C4-2B (cell line): ENCODE measurements at regions not wholly inside any gene's neighbourhood (a gene's known extent, or its start where the extent isn't known, plus 50 kb on each side); places are given as distances from the start of the nearest gene placed in this dataset.
"Not testable (repeated sequence)": the region's sequence is repeated elsewhere in the genome, so short reads cannot be mapped to it uniquely, and the experiment has no call there.

ENCODE experiments used
- H3K27ac ChIP-seq: fragments of 450-650 bp; 2 replicates; pipeline ENCODE4 v1.5.1; 2017
- ZFX ChIP-seq: fragments of 450-650 bp; IDR thresholded peaks from 2 replicates; pipeline ENCODE4 v1.6.1; 2017
- TF ChIP-seq, protein P1 (sequence below): fragments of 450-650 bp; conservative IDR thresholded peaks from 2 replicates; pipeline ENCODE4 v1.5.1; 2017; ENCODE audit warnings: mild to moderate bottlenecking

DNA sequence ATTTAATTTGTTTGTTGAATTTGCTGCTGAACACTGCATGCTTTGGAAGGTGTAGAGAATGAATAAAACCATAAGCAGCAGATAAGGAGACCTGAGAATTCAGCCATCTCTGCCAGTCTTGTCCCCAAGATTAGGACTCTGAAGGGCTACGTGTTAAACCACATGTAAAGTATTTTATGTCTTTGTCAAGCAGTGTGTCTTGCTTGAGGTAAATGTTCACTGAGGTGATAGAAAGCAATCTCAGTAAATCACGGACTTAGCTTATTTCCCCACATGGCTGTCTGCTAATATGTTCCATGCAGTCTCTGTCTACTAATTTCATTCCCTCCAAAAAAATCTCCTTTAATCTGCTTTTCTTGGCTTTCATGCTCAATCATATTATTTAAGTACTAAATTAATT is 467.1 kb downstream of the RAP2B start:
- no peak overlapping the region for H3K27ac ChIP-seq
- TF ChIP-seq ZFX, result no peak
- TF ChIP-seq, protein P1, sequence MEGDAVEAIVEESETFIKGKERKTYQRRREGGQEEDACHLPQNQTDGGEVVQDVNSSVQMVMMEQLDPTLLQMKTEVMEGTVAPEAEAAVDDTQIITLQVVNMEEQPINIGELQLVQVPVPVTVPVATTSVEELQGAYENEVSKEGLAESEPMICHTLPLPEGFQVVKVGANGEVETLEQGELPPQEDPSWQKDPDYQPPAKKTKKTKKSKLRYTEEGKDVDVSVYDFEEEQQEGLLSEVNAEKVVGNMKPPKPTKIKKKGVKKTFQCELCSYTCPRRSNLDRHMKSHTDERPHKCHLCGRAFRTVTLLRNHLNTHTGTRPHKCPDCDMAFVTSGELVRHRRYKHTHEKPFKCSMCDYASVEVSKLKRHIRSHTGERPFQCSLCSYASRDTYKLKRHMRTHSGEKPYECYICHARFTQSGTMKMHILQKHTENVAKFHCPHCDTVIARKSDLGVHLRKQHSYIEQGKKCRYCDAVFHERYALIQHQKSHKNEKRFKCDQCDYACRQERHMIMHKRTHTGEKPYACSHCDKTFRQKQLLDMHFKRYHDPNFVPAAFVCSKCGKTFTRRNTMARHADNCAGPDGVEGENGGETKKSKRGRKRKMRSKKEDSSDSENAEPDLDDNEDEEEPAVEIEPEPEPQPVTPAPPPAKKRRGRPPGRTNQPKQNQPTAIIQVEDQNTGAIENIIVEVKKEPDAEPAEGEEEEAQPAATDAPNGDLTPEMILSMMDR, result no peak

DNA sequence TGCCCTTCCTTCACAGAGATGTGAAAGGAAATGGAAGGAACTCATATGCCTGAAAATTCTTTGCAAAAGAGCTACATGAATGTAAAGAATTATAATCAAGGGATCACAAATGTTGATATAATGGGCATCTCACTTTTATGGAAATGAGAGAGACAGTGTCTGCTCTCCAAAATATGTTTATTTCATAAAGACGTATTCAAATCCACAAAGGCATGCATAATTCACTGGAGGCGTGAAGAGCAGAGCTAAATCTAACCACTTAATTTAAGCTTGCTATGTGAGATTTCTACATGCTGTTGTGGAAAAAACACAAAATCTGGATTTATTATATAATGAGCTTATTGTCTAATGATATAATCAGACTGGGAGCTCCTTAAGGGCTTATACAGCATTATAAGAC is 469.1 kb downstream of the RAP2B start:
- no peak overlapping the region for H3K27ac ChIP-seq
- TF ChIP-seq ZFX, result no peak
- TF ChIP-seq, protein P1, result no peak

DNA sequence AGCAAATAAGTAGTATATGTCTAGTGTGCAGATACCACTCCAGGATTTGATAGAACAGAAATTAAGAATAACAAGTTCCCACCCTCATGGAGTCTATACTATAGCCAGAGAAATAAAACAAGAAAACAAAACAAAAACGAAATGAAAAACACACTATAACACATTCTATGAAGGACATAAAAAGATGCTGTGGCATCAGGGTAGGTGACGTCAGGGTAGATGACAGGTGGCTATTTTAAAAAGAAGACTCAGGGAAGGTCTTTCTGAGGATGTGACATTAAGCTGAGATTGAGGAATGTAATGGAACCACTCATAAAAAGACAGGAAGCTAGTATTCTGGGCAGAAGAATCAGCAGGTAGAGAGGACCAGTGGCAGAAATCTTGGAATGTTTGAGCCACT is 469.6 kb downstream of the RAP2B start:
- H3K27ac ChIP-seq, result no peak overlapping the region
- TF ChIP-seq, protein P1, result no peak
- no peak for TF ChIP-seq ZFX

DNA sequence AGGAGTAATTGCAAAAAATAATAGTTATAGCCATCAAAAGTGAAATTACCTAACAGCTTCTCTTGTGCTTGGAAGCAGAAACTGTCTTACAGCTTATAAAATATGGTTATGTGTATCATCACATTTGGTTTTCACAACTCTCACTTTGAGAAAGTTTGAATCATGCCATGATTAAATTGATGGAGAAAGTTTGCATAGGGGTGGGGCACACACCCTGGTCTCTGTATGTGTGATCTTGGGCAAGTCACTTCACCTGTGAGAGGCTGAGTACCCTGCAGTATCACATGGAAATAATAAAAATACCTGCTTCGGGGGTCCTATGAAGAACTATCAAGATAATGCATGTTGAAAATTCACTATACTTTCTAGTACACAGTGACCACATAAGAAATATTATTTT is 471.4 kb downstream of the RAP2B start:
- TF ChIP-seq ZFX, result no peak
- TF ChIP-seq, protein P1, result no peak
- no peak overlapping the region for H3K27ac ChIP-seq

DNA sequence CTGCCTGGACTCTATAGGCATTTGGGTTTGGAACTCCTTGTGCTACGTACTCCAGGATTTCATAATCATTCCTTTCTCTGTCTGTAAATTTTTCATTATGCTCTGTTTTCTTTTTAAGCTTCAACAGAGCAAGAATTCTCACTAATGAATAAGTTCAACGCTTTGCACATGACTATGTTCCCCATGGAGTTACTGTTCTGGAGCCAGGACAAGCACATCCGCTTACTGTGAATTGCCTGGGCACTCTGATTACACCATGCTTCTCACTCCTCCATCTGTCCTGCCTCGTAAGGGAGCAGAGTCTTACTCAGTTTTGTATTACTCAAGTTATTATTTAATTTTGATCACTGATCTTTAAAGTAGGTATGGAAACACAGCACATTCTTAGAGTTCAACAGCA is 472.7 kb downstream of the RAP2B start:
- H3K27ac ChIP-seq, result no peak overlapping the region
- TF ChIP-seq, protein P1, result no peak
- TF ChIP-seq ZFX, result no peak

DNA sequence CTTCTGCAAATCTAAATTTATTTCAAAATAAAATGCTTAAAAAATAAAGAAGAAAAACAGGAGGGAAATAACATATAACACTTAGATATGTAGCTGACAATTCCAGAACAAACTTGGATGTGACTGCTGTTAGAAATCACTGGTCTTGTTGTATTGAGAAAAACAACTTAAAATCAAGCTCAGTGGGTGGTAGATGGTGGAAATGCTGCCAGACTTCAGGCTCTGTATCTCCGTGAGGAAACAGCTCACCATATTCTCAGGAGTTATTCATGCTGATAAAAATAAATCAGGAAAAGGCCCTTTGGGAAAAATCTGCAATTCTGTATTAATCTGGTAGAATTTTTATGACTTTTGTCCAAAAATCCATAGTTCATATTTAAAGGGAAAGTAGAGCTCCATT is 477.6 kb downstream of the RAP2B start:
- H3K27ac ChIP-seq, result no peak overlapping the region
- TF ChIP-seq, protein P1, result no peak
- TF ChIP-seq ZFX, result no peak

DNA sequence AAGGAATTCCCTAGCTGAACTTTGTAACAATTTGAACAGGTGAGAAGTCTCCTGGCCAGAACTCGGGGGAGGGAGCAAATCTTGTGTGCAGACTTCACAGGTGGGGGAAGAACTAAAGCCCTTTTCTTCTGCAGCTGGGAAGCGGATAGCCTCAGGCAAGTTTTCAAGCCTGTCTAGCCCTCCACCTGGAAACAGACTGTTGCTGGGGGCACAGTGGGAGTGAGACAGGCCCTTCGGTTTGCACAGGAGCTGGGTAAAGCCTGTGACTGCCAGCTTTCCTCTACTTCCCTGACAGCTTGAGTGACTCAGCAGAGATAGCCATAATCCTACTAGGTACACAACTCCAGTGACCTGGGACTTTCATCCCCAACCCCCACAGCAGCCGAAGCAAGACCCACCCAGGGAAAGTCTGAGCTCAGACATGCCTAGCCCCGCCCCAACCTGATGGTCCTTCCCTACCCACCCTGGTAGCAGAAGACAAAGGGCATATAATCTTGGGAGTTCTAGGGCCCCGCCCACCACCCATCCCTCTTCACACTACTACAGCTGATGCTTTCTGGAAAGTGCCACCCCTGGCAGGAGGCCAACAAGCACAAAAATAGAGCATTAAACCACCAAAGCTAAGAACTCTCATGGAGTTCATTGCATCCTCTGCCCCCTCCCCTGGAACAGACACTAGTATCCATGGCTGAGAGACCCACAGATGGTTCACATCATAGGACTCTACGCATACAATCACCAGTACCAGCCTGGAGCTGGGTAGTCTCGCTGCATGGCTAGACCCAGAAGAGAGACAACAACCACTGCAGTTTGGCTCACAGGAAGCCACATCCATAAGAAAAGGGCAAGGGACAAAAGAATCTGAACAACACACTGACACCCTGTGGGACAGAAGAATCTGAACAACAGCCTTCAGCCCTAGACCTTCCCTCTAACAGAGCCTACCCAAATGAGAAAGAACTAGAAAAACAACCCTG is 479.0 kb downstream of the RAP2B start:
- TF ChIP-seq ZFX, result no peak
- H3K27ac ChIP-seq, result no peak overlapping the region

DNA sequence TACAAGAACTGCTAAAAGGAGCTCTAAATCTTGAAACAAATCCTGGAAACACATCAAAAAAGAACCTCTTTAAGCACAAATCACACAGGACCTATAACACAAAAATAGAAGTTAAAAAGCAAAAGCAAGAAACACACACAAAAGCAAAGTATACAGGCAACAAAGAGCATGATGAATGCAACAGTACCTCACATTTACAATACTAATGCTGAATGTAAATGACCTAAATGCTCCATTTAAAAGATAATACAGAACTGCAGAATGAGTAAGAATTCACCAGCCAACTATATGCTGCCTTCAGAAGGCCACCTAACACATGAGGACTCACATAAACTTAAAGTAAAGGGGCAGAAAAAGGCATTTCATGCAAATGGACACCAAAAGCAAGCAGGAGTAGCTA is 478.6 kb upstream of the ARHGEF26 start:
- H3K27ac ChIP-seq, result not testable (repeated sequence)

DNA sequence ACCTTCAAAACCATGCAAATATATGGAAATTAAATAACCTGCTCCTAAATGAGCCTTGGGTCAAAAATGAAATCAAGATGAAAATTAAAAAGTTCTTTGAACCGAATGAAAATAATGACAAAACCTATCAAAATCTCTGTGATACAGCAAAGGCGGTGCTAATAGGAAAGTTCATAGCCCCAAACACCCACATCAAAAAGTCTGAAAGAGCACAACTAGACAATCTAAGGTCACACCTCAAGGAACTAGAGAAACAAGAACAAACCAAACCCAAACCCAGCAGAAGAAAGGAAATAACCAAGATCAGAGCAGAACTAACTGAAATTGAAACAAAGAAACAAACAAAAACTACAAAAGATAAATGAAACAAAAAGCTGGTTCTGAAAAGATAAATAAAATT is 477.7 kb upstream of the ARHGEF26 start:
- not testable (repeated sequence) for H3K27ac ChIP-seq
